Choroid plexus epithelial cell (primary cell): ENCODE measurements at regions not wholly inside any gene's neighbourhood (a gene's known extent, or its start where the extent isn't known, plus 50 kb on each side); places are given as distances from the start of the nearest gene placed in this dataset.

Experiments
- DNase-seq: peaks from one replicate; pipeline ENCODE4 v3.0.0-alpha.2; 2010; ENCODE audit warnings: low read depth
- H3K4me3 ChIP-seq: 2 replicates; pipeline ENCODE4 v1.5.1; 2011; ENCODE audit warnings: low read depth, mild to moderate bottlenecking, control low read depth, low read length, moderate library complexity
- CTCF ChIP-seq: conservative IDR thresholded peaks from 2 replicates; pipeline ENCODE4 v1.5.1; 2011; ENCODE audit warnings: low read depth, mild to moderate bottlenecking, control low read depth, inconsistent platforms, low read length, moderate library complexity

DNA sequence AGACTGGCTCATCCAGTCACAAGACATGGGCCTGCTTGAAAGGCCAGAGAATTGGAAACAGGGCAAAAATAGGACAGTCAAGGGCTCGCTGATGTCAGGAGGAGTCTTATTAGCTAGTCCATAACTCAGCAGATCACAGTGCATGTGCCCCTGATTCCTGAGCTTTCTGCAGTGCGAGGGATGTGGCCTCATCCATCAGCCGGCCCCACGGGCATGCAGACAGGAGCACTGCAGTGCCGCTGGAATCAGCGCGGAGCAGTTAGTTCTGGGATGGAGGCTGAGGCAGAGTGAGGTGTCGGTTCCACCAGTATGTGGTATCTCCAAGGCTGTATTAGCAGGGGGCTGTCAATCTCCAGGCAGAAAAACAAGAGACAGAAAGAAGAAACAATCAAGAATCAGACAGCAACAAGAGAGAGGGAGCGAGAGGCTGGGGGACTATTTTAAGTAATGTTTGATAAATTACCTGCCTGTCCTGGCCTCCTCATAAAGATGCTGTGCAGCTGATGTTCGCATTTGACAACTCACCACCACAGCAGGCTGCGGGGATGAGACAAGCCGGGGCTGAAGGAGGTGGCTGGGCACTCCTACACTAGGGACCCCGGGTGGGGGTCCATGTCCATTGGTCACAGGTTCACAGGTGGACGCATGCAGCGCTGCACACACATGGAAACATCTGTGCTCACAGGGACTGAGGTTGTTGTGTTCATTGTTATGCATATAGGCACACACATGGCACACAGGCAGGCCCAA is 167.2 kb downstream of the TRIM29 start:
- H3K4me3 ChIP-seq = no peak overlapping the region
- TF ChIP-seq CTCF = no peak
- no peak for DNase-seq

DNA sequence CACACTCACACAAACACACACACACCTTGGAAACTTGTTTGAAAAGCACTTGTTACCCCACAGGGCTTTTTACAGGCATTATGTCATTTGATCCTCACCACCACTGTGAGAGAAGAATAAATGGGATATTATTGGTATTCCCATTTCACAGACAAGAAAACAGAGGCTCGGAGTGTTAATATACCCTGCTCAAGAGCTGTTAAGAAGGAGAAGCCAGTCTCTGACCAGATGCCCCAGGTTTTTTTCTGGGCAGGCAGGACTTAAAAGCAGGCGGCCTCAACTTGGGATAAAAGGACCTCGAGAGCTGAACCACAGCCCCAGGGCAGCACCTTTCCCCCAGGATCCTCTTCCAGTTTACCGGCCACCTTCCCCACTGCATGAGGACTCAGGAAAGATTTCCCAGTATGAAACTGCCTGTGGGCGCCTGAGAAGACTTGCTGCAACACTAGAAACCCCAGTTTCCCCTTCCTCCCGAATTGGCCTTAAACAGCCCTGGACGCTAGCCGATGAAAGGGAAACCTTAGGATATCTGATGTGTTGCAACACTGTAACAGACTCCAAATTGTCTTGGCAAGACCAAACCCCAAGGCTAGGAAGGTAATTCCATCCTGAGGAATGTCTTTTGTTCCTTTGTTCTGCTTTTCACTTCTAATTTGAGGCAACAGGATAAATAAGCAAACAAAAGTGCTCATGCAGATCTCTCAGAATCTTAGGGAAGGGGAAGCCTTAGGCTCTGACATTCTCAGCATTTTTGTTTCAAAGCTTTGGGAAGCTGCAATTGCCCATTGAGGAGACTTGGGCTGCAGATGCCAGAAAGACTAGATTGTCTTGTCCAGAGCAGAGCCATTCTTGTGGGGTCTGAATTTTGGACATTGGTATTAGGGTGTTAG is 173.5 kb downstream of the TRIM29 start:
- no peak for TF ChIP-seq CTCF
- DNase-seq = peak; percentile 4
- no peak overlapping the region for H3K4me3 ChIP-seq

DNA sequence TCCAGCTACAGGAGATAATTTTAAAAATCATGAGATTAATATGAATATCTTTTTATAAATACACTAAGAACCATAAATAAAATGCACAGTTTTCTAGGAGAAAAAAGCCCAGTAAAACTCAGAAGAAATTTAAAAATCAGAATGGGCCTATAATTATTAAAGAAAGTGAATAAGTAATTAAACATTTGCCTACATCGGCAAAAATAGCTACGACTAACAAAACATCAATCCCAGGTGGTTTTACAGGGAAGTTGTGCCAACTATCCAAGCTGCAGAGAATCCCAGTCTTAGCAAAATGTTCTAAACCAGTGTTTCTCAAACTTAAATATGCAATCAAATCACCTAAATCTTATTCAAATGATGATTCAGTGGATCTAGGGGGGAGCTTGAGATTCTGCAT is 180.0 kb downstream of the TRIM29 start:
- no peak for TF ChIP-seq CTCF
- no peak overlapping the region for H3K4me3 ChIP-seq
- no peak for DNase-seq

GRCh38 chr11:119952441-119952840 is 185.5 kb downstream of the TRIM29 start:
- DNase-seq = no peak
- no peak for TF ChIP-seq CTCF
- H3K4me3 ChIP-seq = no peak overlapping the region

DNA sequence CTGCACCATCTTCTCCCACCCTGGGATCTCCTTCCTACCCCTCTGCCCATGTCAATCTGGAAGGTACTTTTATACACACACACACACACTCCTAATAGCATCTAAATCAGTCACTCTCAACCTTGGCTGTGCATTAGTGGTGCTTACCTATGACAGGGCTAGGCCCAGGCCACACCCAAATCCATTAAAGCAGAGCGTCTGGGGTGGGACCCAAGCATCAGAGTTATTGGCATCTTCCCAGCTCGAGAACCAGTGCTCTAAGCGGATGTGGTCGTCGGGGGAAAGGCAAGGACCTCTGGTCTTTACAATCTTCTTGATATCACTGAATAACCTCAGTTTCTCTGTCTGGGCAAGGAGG is 194.6 kb downstream of the TRIM29 start:
- no peak overlapping the region for H3K4me3 ChIP-seq
- TF ChIP-seq CTCF = no peak
- no peak for DNase-seq

DNA sequence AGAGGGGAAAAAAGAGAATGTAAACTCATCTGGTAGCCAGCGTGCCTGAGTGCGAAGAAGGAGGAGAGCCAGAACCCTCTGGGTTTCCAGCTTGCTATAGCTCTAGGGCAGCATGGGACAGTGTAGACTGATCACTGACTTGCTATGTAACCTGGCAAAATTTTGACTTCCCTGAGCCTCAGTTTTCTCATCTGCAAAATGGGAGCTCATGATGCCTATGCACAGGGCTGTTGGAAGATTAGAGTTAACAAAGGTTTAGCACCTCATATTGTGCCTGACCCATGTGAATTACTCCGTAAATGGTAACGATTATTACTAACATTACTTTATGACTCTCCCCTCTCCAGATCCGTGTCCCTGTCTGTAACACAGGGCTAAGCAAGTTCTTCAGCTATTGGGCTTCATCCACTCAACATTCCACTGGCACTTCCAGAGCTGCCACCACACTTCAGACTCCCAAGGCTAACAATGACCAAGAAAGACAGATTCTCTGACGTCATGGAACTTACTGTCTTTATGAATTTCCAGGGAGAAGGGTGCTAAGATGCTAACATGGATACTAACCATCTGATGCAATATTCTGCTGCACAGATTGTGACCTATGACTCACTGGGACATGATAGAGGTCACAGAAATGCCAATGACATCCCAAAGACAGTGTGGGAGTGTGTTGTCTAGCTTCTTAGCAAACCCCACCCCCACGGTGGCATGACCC is 195.2 kb downstream of the TRIM29 start:
- no peak for TF ChIP-seq CTCF
- DNase-seq = peak; percentile 9
- H3K4me3 ChIP-seq = no peak overlapping the region
